ENCODE measurements at regions not wholly inside any gene's neighbourhood (a gene's known extent, or its start where the extent isn't known, plus 50 kb on each side); places are given as distances from the start of the nearest gene placed in this dataset.

- TF ChIP-seq EZH2 (IDR thresholded peaks at IDR 0.05; ENCODE audit: borderline replicate concordance, low read length), result no peak
- TF ChIP-seq CTCF (IDR thresholded peaks at IDR 0.05; ENCODE audit: low read length), result no peak
These were observed 1192.1 kb upstream of the CELF2 start for GRCh38 chr10:9825491-9826018.
